RWPE2 (cell line): ENCODE measurements at regions not wholly inside any gene's neighbourhood (a gene's known extent, or its start where the extent isn't known, plus 50 kb on each side); places are given as distances from the start of the nearest gene placed in this dataset.
A peak's percentile ranks its signal among the peaks of the same experiment; 100 is the strongest.
"Not testable (repeated sequence)": the region's sequence is repeated elsewhere in the genome, so short reads cannot be mapped to it uniquely, and the experiment has no call there.

Experiments used
- ATAC-seq: fragments of 200-7000 bp; cut with Tn5 transposase; 3 replicates; pipeline ENCODE4 v1.9.1; 2021; ENCODE audit warnings: low read depth
- DNase-seq: peaks from one replicate; pipeline ENCODE4 v3.0.0-alpha.2; 2020; ENCODE audit warnings: low spot score
- H3K27ac ChIP-seq: fragments of 450-650 bp; 2 replicates; pipeline ENCODE4 v1.5.1; 2017; ENCODE audit warnings: mild to moderate bottlenecking; ENCODE audit not compliant: poor library complexity, severe bottlenecking
- H3K27me3 ChIP-seq: fragments of 250-450 bp; sonication (Bioruptor Pico); 2 replicates; pipeline ENCODE4 v1.5.1; 2021; ENCODE audit warnings: mild to moderate bottlenecking, moderate library complexity; ENCODE audit not compliant: insufficient read depth, poor library complexity, severe bottlenecking
- H3K36me3 ChIP-seq: fragments of 250-450 bp; sonication (Bioruptor Pico); 2 replicates; pipeline ENCODE4 v1.5.1; 2020; ENCODE audit warnings: low read depth, mild to moderate bottlenecking, moderate library complexity
- H3K4me1 ChIP-seq: fragments of 250-450 bp; sonication (Bioruptor Pico); 2 replicates; pipeline ENCODE4 v1.5.1; 2021; ENCODE audit warnings: mild to moderate bottlenecking, moderate library complexity; ENCODE audit not compliant: insufficient read depth, poor library complexity, severe bottlenecking
- H3K4me3 ChIP-seq: fragments of 250-450 bp; sonication (Bioruptor Pico); 2 replicates; pipeline ENCODE4 v1.5.1; 2021; ENCODE audit warnings: mild to moderate bottlenecking, moderate library complexity; ENCODE audit not compliant: severe bottlenecking
- H3K9me3 ChIP-seq: fragments of 250-450 bp; sonication (Bioruptor Pico); 2 replicates; pipeline ENCODE4 v1.5.1; 2021; ENCODE audit warnings: mild to moderate bottlenecking, moderate library complexity; ENCODE audit not compliant: severe bottlenecking
- CTCF ChIP-seq: fragments of 450-650 bp; IDR thresholded peaks from one replicate; pipeline ENCODE4 v1.5.1; 2017; ENCODE audit warnings: mild to moderate bottlenecking, moderate library complexity; ENCODE audit not compliant: poor library complexity, severe bottlenecking

- TF ChIP-seq CTCF = no peak
- ATAC-seq (no peak), DNase-seq (no peak)
- Histone ChIP-seq H3K36me3 (no peaks in the 10 kb centered on the region), H3K4me1 (no peaks in the 10 kb centered on the region), H3K9me3 (no peaks in the 10 kb centered on the region), H3K27me3 (no peaks in the 10 kb centered on the region), H3K4me3 (no peak overlapping the region), H3K27ac (no peak overlapping the region)
Observed at GRCh38 chr12:17296882-17297281, 690.9 kb upstream of the LMO3 start.

- DNase-seq (no peak), ATAC-seq (no peak)
- H3K9me3 ChIP-seq = no peaks in the 10 kb centered on the region
- no peaks in the 10 kb centered on the region for H3K36me3 ChIP-seq
- no peak overlapping the region for H3K4me3 ChIP-seq
- H3K27me3 ChIP-seq = no peaks in the 10 kb centered on the region
- no peak overlapping the region for H3K27ac ChIP-seq
- no peaks in the 10 kb centered on the region for H3K4me1 ChIP-seq
- TF ChIP-seq CTCF = no peak
Observed at GRCh38 chr12:17286874-17287273, 680.9 kb upstream of the LMO3 start.

GRCh38 chr12:17284873-17285272 is 678.9 kb upstream of the LMO3 start:
- Histone ChIP-seq H3K36me3 (no peaks in the 10 kb centered on the region), H3K27ac (no peak overlapping the region), H3K9me3 (no peaks in the 10 kb centered on the region), H3K4me3 (no peak overlapping the region), H3K4me1 (no peaks in the 10 kb centered on the region), H3K27me3 (no peaks in the 10 kb centered on the region)
- ATAC-seq (no peak), DNase-seq (no peak)
- TF ChIP-seq CTCF = no peak

- DNase-seq (no peak), ATAC-seq (no peak)
- Histone ChIP-seq H3K27me3 (no peaks in the 10 kb centered on the region), H3K27ac (no peak overlapping the region), H3K36me3 (no peaks in the 10 kb centered on the region), H3K9me3 (no peaks in the 10 kb centered on the region), H3K4me1 (no peaks in the 10 kb centered on the region), H3K4me3 (no peak overlapping the region)
- TF ChIP-seq CTCF = no peak
Observed at GRCh38 chr12:17283563-17283962, 677.6 kb upstream of the LMO3 start.

GRCh38 chr12:17282169-17282568 is 676.2 kb upstream of the LMO3 start:
- not testable (repeated sequence) for ATAC-seq, H3K9me3 ChIP-seq, H3K36me3 ChIP-seq, DNase-seq, H3K27me3 ChIP-seq, H3K4me3 ChIP-seq, H3K4me1 ChIP-seq, H3K27ac ChIP-seq

- Histone ChIP-seq H3K4me3 (no peak overlapping the region), H3K27me3 (no peaks in the 10 kb centered on the region), H3K36me3 (no peaks in the 10 kb centered on the region), H3K4me1 (no peaks in the 10 kb centered on the region), H3K27ac (no peak overlapping the region), H3K9me3 (no peaks in the 10 kb centered on the region)
- DNase-seq (no peak), ATAC-seq (no peak)
- peak; percentile 32 for TF ChIP-seq CTCF
Observed at GRCh38 chr12:17278946-17279345, 673.0 kb upstream of the LMO3 start.
